GM12873 (cell line): ENCODE measurements at regions not wholly inside any gene's neighbourhood (a gene's known extent, or its start where the extent isn't known, plus 50 kb on each side); places are given as distances from the start of the nearest gene placed in this dataset.

ENCODE experiments used
- TF ChIP-seq, protein P1 (sequence below): IDR thresholded peaks from 2 replicates; pipeline ENCODE4 v1.5.1; 2012; ENCODE audit warnings: low read depth, mild to moderate bottlenecking, moderate library complexity, low read length, control low read depth; ENCODE audit not compliant: insufficient read depth; ENCODE audit errors: missing control alignments

DNA sequence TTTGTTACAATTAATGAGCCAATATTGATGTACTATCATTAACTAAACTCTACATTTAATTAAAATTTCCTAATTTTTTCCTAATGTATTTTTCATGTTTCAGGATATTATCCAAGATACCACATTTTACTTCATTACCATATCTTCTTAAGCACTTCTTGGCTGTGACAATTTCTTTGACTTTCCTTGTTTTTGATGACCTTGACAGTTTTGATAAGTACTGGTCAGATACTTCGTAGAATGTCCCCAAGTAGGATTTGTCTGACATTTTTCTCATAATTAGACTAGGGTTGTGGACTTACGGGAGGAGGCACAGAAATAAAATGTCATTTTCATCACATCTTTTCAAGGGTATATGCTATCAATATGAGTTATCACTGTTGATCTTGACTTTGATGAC, 700.9 kb downstream of the BCL11B start:
- TF ChIP-seq, protein P1, sequence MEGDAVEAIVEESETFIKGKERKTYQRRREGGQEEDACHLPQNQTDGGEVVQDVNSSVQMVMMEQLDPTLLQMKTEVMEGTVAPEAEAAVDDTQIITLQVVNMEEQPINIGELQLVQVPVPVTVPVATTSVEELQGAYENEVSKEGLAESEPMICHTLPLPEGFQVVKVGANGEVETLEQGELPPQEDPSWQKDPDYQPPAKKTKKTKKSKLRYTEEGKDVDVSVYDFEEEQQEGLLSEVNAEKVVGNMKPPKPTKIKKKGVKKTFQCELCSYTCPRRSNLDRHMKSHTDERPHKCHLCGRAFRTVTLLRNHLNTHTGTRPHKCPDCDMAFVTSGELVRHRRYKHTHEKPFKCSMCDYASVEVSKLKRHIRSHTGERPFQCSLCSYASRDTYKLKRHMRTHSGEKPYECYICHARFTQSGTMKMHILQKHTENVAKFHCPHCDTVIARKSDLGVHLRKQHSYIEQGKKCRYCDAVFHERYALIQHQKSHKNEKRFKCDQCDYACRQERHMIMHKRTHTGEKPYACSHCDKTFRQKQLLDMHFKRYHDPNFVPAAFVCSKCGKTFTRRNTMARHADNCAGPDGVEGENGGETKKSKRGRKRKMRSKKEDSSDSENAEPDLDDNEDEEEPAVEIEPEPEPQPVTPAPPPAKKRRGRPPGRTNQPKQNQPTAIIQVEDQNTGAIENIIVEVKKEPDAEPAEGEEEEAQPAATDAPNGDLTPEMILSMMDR = no peak

DNA sequence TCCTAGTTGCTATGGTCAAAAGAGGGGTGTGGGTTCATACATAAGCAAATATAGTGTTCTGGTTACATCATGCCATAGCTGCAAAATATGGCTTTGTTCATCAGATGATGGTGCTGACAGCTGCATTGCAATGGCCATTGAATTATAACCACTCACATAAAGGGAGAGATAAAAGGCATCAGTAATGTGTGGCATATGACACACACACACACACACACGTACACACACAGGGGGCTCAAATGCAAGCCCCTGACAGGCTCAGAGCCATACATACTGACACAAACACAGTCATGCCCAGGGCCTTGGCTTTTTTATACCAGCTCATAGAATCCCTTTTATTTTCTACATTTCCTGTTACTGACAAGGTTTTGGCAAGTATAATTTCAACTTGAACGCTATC, 698.9 kb downstream of the BCL11B start:
- TF ChIP-seq, protein P1 = no peak

DNA sequence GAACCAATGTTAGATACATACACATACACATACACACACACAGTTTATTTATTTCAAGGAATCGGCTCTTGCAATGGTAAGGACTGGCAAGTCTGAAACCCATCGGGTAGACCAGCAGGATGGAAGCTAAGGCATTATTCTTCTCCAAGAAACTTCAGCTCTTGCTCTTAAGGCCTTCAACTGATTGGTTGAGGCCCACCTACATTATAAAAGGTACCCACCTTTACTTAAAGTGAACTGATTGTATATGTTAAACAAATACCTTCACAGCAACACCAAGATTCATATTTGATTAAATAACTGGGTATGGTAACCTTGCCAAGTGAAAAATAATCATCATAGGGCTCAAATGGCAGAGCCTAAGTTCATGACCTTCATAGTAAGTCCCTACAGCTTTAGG, 695.5 kb downstream of the BCL11B start:
- TF ChIP-seq, protein P1 = no peak

DNA sequence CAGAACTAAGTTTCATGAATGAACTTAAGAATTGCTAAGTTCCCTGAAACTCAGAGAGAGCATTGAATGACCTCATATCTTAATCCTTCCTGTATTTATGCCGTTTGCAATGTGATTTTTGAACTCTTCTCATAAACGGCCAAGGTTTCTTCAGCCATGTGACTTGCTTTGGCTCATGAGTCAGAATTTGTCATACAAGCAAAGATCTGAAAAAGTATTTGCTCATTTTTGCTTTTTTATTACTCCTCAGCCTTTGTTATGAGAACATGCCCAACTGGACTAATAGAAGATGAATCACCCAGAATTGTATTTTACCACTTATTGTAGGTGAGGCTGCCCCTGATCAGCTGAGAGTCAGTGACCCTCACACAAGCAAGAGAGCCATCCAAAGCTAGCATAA, 693.8 kb downstream of the BCL11B start:
- TF ChIP-seq, protein P1 = no peak

DNA sequence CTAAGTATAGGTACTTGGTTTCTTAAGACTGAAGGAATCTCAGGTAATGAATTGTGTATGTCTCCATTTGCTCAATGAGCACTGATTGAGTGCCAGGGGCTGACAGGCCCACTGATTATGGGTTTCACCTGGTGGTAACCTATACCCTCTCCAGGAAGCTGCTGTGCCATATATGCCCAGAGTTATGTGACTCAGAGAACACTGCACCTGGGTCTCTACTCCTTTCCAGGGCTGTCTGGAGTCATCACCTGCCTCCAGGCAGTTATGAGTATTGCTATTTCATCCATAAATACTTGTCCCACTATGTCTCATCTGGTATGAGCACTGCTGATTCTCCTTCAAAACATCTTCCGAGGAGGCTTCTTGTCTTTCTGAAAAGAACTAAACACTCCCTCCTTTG, 692.9 kb downstream of the BCL11B start:
- TF ChIP-seq, protein P1 = no peak

DNA sequence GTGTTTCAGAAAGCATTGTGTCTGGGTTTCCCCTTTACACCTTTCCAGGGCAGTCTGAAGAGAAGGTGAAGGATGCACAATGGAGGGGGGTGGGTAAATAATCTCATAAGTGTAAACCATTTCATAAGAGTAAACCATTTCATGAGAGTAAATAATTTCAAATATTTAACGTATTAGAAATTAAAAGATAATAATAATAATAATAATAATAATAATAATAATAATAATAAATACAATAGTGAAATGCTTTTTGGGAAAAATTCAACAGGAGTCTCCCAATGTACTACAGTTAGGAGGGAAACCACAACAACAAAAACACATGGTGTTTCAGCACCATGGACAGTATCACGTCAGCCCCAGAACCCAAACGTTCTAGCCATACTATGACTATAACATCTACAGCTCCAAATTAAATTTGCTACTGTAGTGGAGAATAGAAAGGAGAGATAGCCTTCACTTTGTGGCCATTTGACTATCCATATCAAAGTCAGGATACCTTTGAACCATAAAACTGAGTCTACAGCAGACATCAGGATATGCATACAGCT, 691.8 kb downstream of the BCL11B start:
- TF ChIP-seq, protein P1 = no peak

DNA sequence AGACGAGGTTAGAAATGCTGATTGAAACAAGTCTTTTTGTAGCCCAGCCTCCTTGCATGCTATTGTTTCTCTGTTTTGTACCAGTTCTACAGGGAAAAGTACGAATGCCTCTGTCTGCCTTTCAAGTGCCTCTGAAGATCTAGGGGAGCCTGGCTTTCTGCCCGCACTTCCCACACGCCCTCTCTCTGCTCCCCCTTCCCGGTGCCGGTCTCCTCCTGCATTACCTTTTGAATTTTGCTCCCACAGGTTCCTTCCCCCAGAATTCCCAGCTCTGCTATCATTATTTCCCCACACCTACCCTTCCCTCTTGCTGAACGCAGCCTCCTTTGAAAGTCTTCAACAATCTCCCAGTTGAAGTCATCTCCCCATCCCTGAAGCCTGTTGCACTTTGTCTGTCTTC, 689.7 kb downstream of the BCL11B start:
- TF ChIP-seq, protein P1 = no peak

DNA sequence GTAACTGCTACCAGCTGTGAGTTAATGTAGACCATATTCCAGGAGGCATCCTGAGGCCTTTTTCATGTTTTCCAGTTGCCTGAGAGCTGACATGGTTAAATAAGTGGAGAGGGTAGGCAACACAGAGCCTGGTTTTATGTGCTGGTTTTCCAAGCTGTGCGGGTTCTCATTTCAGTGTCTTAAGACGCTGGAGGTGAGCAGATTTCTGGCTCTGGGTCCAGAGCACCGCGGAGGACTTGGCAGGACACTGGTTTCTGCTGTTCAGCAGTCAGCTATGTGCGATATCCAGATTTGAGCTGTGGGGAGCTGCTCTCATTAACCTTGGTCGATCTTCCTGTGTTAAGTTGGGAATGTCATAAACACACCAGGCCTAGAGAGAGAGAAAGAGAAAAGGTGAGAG, 680.8 kb downstream of the BCL11B start:
- TF ChIP-seq, protein P1 = no peak
